ENCODE measurements at regions not wholly inside any gene's neighbourhood (a gene's known extent, or its start where the extent isn't known, plus 50 kb on each side); places are given as distances from the start of the nearest gene placed in this dataset.

DNA sequence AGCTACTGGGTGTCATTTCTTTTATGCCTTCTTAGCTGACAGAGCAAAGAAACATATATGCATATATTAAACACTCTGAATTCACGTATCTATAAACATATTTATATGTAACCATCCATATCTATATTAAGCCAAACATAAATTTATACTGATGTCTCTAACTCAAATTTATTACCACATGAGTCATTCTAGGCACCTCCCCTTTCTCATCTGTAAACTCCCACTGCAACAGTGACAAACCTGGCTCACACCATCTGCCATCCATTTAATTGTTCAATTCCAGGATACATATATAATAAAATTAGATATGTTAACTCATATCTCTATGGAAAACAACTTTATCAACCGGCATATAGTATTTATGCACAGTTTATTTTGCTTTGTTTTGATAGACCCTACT lies 722.3 kb downstream of the SORCS1 start:
- CTCF ChIA-PET: no interaction called here
- H3K79me2 ChIP-seq (ENCODE audit: control insufficient read depth, insufficient read depth, low read length): no peaks in the 10 kb centered on the region
- Mint-ChIP-seq H3K4me1 (no peaks in the 10 kb centered on the region), H3K9me3 (ENCODE audit: insufficient read depth) (peaks cover 3% of the 10 kb centered on the region), H3K27ac (no peak overlapping the region), H3K4me3 (no peak overlapping the region), H3K27me3 (no peaks in the 10 kb centered on the region)
- H3K4me2 ChIP-seq (replicated peaks; ENCODE audit: low read depth, low read length, poor library complexity, severe bottlenecking): no peak overlapping the region
- H3K4me1 ChIP-seq (ENCODE audit: control insufficient read depth in 2 of 2, insufficient read depth in 2 of 2, low read length in 2 of 2): no peaks in the 10 kb centered on the region
- ATAC-seq (ENCODE audit: low read depth): no peak
- no peaks in the 10 kb centered on the region for H3K36me3 ChIP-seq (replicated peaks in 1 of 2; ENCODE audit: control extremely low read depth in 1 of 2, control insufficient read depth in 1 of 2, extremely low read depth in 1 of 2, insufficient read depth in 2 of 2, low read length in 1 of 2)
- intact Hi-C loops (cut with micrococcal nuclease): no loop called here
- TF ChIP-seq EZH2 (IDR thresholded peaks at IDR 0.05; ENCODE audit: borderline replicate concordance, insufficient read depth, low read depth, low read length, poor library complexity, severe bottlenecking): no peak
- TF ChIP-seq, protein P1, sequence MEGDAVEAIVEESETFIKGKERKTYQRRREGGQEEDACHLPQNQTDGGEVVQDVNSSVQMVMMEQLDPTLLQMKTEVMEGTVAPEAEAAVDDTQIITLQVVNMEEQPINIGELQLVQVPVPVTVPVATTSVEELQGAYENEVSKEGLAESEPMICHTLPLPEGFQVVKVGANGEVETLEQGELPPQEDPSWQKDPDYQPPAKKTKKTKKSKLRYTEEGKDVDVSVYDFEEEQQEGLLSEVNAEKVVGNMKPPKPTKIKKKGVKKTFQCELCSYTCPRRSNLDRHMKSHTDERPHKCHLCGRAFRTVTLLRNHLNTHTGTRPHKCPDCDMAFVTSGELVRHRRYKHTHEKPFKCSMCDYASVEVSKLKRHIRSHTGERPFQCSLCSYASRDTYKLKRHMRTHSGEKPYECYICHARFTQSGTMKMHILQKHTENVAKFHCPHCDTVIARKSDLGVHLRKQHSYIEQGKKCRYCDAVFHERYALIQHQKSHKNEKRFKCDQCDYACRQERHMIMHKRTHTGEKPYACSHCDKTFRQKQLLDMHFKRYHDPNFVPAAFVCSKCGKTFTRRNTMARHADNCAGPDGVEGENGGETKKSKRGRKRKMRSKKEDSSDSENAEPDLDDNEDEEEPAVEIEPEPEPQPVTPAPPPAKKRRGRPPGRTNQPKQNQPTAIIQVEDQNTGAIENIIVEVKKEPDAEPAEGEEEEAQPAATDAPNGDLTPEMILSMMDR (IDR thresholded peaks at IDR 0.05): no peak
- no CpG with 5 or more reads among the region's 2 CpGs for WGBS (ENCODE audit: insufficient coverage)
- no peak overlapping the region for H3K27ac ChIP-seq (ENCODE audit: low read length in 2 of 2)
- DNase-seq: no peak
- no peak overlapping the region for H3K4me3 ChIP-seq (ENCODE audit: control extremely low read depth in 1 of 5, extremely low read depth in 1 of 5, insufficient read depth in 1 of 5, low read depth in 2 of 5, low read length in 4 of 5)
- POLR2A ChIA-PET: no interaction called here
- H3K9me3 ChIP-seq (ENCODE audit: control extremely low read depth in 1 of 3, control insufficient read depth in 2 of 3, insufficient read depth in 1 of 3, low read length in 2 of 3): no peaks in the 10 kb centered on the region
- H2AFZ ChIP-seq (ENCODE audit: insufficient read depth, low read depth, low read length, poor library complexity, severe bottlenecking): no peak overlapping the region
- H3K9ac ChIP-seq (ENCODE audit: low read length): no peak overlapping the region
- no peaks in the 10 kb centered on the region for H3K27me3 ChIP-seq (replicated peaks in 1 of 4; ENCODE audit: control extremely low read depth in 1 of 4, control insufficient read depth in 3 of 4, insufficient read depth in 4 of 4, low read length in 3 of 4)
- no peaks in the 10 kb centered on the region for H4K20me1 ChIP-seq (ENCODE audit: control insufficient read depth, insufficient read depth, low read length, poor library complexity, severe bottlenecking)

DNA sequence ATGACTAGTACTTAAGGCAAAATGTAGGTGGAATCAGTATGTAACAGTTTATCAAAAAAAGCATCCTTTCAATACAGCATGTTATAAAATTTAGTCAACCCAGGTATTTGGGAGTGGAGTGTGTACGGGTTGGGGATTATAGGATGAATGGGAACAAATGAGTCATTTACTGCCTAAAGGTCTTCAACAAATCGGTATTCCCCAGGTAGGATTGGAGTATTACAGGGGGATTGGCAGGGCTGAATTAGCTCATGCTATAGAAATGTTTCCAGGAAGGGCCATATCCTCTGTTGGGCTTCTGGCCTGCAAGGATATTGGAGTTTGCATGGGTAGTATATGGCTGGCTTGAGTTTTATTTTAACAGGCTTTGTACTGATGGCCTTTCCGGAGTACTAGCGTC lies 723.7 kb downstream of the SORCS1 start:
- H2AFZ ChIP-seq (ENCODE audit: insufficient read depth, low read depth, low read length, poor library complexity, severe bottlenecking): no peak overlapping the region
- Mint-ChIP-seq H3K4me3 (no peak overlapping the region), H3K9me3 (ENCODE audit: insufficient read depth) (no peaks in the 10 kb centered on the region), H3K27ac (no peak overlapping the region), H3K4me1 (no peaks in the 10 kb centered on the region), H3K27me3 (no peaks in the 10 kb centered on the region)
- no peaks in the 10 kb centered on the region for H3K36me3 ChIP-seq (replicated peaks in 1 of 2; ENCODE audit: control extremely low read depth in 1 of 2, control insufficient read depth in 1 of 2, extremely low read depth in 1 of 2, insufficient read depth in 2 of 2, low read length in 1 of 2)
- H3K79me2 ChIP-seq (ENCODE audit: control insufficient read depth, insufficient read depth, low read length): no peaks in the 10 kb centered on the region
- H3K4me2 ChIP-seq (replicated peaks; ENCODE audit: low read depth, low read length, poor library complexity, severe bottlenecking): no peak overlapping the region
- POLR2A ChIA-PET: no interaction called here
- CTCF ChIA-PET: no interaction called here
- no peak overlapping the region for H3K27ac ChIP-seq (ENCODE audit: low read length in 2 of 2)
- TF ChIP-seq, protein P1 (IDR thresholded peaks at IDR 0.05): no peak
- no peak for TF ChIP-seq EZH2 (IDR thresholded peaks at IDR 0.05; ENCODE audit: borderline replicate concordance, insufficient read depth, low read depth, low read length, poor library complexity, severe bottlenecking)
- no peaks in the 10 kb centered on the region for H3K9me3 ChIP-seq (ENCODE audit: control extremely low read depth in 1 of 3, control insufficient read depth in 2 of 3, insufficient read depth in 1 of 3, low read length in 2 of 3)
- no peak overlapping the region for H3K4me3 ChIP-seq (ENCODE audit: control extremely low read depth in 1 of 5, extremely low read depth in 1 of 5, insufficient read depth in 1 of 5, low read depth in 2 of 5, low read length in 4 of 5)
- WGBS (ENCODE audit: insufficient coverage): 92% methylated on average over 4 of the region's 4 CpGs
- H4K20me1 ChIP-seq (ENCODE audit: control insufficient read depth, insufficient read depth, low read length, poor library complexity, severe bottlenecking): no peaks in the 10 kb centered on the region
- no peaks in the 10 kb centered on the region for H3K4me1 ChIP-seq (ENCODE audit: control insufficient read depth in 2 of 2, insufficient read depth in 2 of 2, low read length in 2 of 2)
- DNase-seq (no peak), ATAC-seq (ENCODE audit: low read depth) (no peak)
- no peaks in the 10 kb centered on the region for H3K27me3 ChIP-seq (replicated peaks in 1 of 4; ENCODE audit: control extremely low read depth in 1 of 4, control insufficient read depth in 3 of 4, insufficient read depth in 4 of 4, low read length in 3 of 4)
- H3K9ac ChIP-seq (ENCODE audit: low read length): no peak overlapping the region
- intact Hi-C loops (cut with micrococcal nuclease): no loop called here

Data from B cell (primary cell).